ENCODE measurements at regions not wholly inside any gene's neighbourhood (a gene's known extent, or its start where the extent isn't known, plus 50 kb on each side); places are given as distances from the start of the nearest gene placed in this dataset.

DNA sequence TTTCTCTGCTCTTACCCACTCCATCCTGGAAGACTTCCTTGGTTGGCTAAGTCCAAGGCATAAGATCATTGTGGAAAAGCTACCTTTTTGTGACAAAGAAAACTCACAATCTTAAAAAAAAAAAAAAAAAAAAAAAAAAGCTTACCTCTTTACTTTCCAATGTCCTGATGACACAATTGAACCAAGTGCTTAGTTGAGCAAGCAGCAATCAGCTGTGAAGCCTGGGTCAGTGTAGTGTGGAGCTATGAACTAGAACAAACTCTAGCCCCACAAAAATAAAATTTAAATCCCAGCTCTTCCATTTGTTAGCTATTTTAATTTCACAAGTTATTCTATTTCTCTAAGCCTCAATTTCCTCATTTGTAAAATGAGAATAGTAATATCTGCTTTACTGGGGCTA, 647.6 kb downstream of the LMO4 start:
- CTCF ChIA-PET = interaction anchor here (0.6 to 0.9 kb wide), 2 partner anchors 23 to 642 kb away, joined by 3 to 5 read pairs; no protein-coding TSS in a partner anchor
- Mint-ChIP-seq H3K27me3 (ENCODE audit: low read depth) (peaks cover 6% of the 10 kb centered on the region), H3K27ac (no peak overlapping the region), H3K9me3 (peaks cover 7% of the 10 kb centered on the region), H3K4me1 (peaks cover 52% of the 10 kb centered on the region), H3K36me3 (no peaks in the 10 kb centered on the region), H3K4me3 (no peak overlapping the region)
- POLR2A ChIA-PET = no interaction called here
- TF ChIP-seq IRF1 (CRISPR knock-in tag; IDR thresholded peaks at IDR 0.05) = no peak
- TF ChIP-seq, protein P1, sequence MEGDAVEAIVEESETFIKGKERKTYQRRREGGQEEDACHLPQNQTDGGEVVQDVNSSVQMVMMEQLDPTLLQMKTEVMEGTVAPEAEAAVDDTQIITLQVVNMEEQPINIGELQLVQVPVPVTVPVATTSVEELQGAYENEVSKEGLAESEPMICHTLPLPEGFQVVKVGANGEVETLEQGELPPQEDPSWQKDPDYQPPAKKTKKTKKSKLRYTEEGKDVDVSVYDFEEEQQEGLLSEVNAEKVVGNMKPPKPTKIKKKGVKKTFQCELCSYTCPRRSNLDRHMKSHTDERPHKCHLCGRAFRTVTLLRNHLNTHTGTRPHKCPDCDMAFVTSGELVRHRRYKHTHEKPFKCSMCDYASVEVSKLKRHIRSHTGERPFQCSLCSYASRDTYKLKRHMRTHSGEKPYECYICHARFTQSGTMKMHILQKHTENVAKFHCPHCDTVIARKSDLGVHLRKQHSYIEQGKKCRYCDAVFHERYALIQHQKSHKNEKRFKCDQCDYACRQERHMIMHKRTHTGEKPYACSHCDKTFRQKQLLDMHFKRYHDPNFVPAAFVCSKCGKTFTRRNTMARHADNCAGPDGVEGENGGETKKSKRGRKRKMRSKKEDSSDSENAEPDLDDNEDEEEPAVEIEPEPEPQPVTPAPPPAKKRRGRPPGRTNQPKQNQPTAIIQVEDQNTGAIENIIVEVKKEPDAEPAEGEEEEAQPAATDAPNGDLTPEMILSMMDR (IDR thresholded peaks at IDR 0.05) = no peak
- no peak for TF ChIP-seq ATF2 (CRISPR knock-in tag; IDR thresholded peaks at IDR 0.05; ENCODE audit: borderline replicate concordance, low read depth)
- TF ChIP-seq E2F4 (CRISPR knock-in tag; IDR thresholded peaks at IDR 0.05; ENCODE audit: borderline replicate concordance, low read depth) = no peak
- DNase-seq (ENCODE audit: low spot score) (no peak), ATAC-seq (no peak)

GRCh38 chr1:87977145-87977544, 648.5 kb downstream of the LMO4 start:
- no peak for DNase-seq (ENCODE audit: low spot score)
- TF ChIP-seq NFYB (CRISPR knock-in tag; conservative IDR thresholded peaks at IDR 0.05; ENCODE audit: low read depth) = no peak
- TF ChIP-seq FOXP4 (CRISPR knock-in tag; IDR thresholded peaks at IDR 0.05) = no peak
- no peak for TF ChIP-seq GRHL2 (CRISPR knock-in tag; IDR thresholded peaks at IDR 0.05; ENCODE audit: insufficient replicate concordance, severe bottlenecking)
- no peak for TF ChIP-seq GTF2I (CRISPR knock-in tag; conservative IDR thresholded peaks at IDR 0.05)
- TF ChIP-seq ZNF317 (CRISPR knock-in tag; IDR thresholded peaks at IDR 0.05; ENCODE audit: borderline replicate concordance, low read depth) = no peak
- no peak for TF ChIP-seq ATF3 (CRISPR knock-in tag; conservative IDR thresholded peaks at IDR 0.05)
- no peak for TF ChIP-seq ELF4 (CRISPR knock-in tag; IDR thresholded peaks at IDR 0.05; ENCODE audit: low read depth)
- no peak for TF ChIP-seq NFATC4 (CRISPR knock-in tag; IDR thresholded peaks at IDR 0.05)
- TF ChIP-seq ESRRA (CRISPR knock-in tag; IDR thresholded peaks at IDR 0.05; ENCODE audit: borderline replicate concordance) = no peak
- no peak for TF ChIP-seq ZNF263 (CRISPR knock-in tag; IDR thresholded peaks at IDR 0.05; ENCODE audit: low read depth)
- TF ChIP-seq TEAD4 (CRISPR knock-in tag; IDR thresholded peaks at IDR 0.05) = no peak
- Mint-ChIP-seq H3K4me1 (peaks cover 57% of the 10 kb centered on the region), H3K4me3 (no peak overlapping the region), H3K27me3 (ENCODE audit: low read depth) (peaks cover 5% of the 10 kb centered on the region), H3K27ac (no peak overlapping the region), H3K9me3 (peaks cover 7% of the 10 kb centered on the region), H3K36me3 (no peaks in the 10 kb centered on the region)
- ATAC-seq = peak; percentile 29; the same call in 1 of the 2 replicates
- ChIA-PET POLR2A (no interaction called here), CTCF (no interaction called here)

- no peak overlapping the region for H3K27ac Mint-ChIP-seq
- no peak overlapping the region for H3K4me3 Mint-ChIP-seq
- no peaks in the 10 kb centered on the region for H3K36me3 Mint-ChIP-seq
- H3K4me1 Mint-ChIP-seq = peaks cover 46% of the 10 kb centered on the region
- ChIA-PET CTCF (interaction anchor here (0.9 kb wide), 1 partner anchor 25 kb away, joined by 3 read pairs; no protein-coding TSS in a partner anchor), POLR2A (no interaction called here)
- peaks cover 7% of the 10 kb centered on the region for H3K9me3 Mint-ChIP-seq
- no peaks in the 10 kb centered on the region for H3K27me3 Mint-ChIP-seq (ENCODE audit: low read depth)
- ATAC-seq = no peak
- DNase-seq (ENCODE audit: low spot score) = no peak
- TF ChIP-seq ATF2 (CRISPR knock-in tag; IDR thresholded peaks at IDR 0.05; ENCODE audit: borderline replicate concordance, low read depth) = no peak
- no peak for TF ChIP-seq HMGA2 (CRISPR knock-in tag; IDR thresholded peaks at IDR 0.05)
- TF ChIP-seq, protein P2, sequence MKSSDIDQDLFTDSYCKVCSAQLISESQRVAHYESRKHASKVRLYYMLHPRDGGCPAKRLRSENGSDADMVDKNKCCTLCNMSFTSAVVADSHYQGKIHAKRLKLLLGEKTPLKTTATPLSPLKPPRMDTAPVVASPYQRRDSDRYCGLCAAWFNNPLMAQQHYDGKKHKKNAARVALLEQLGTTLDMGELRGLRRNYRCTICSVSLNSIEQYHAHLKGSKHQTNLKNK (CRISPR knock-in tag; IDR thresholded peaks at IDR 0.05) = no peak
- no peak for TF ChIP-seq IRF1 (CRISPR knock-in tag; IDR thresholded peaks at IDR 0.05)
- TF ChIP-seq MYBL2 (CRISPR knock-in tag; IDR thresholded peaks at IDR 0.05) = no peak
- no peak for TF ChIP-seq KAT7 (CRISPR knock-in tag; IDR thresholded peaks at IDR 0.05; ENCODE audit: borderline replicate concordance)
- TF ChIP-seq GABPB1 (CRISPR knock-in tag; IDR thresholded peaks at IDR 0.05) = no peak
- TF ChIP-seq TCF7 (CRISPR knock-in tag; IDR thresholded peaks at IDR 0.05; ENCODE audit: low read depth) = no peak
- no peak for TF ChIP-seq TEAD4 (CRISPR knock-in tag; IDR thresholded peaks at IDR 0.05)
Observed at GRCh38 chr1:87979079-87979478, 650.4 kb downstream of the LMO4 start.
